Thymus (tissue), 11 donors: ENCODE measurements at regions not wholly inside any gene's neighbourhood (a gene's known extent, or its start where the extent isn't known, plus 50 kb on each side); places are given as distances from the start of the nearest gene placed in this dataset.
"Not testable (repeated sequence)": the region's sequence is repeated elsewhere in the genome, so short reads cannot be mapped to it uniquely, and the experiment has no call there.

Experiments
- DNase-seq, 9 donors: peaks; one replicate each; pipeline ENCODE4 v3.0.0-alpha.2; 2013; ENCODE audit warnings: low spot score in 9 of 9, low read depth in 6 of 9, missing footprints in 1 of 9
- H3K27ac ChIP-seq, 2 donors: one replicate each; pipeline ENCODE4 v1.5.1; 2013; ENCODE audit warnings: control low read depth in 1 of 2, low read depth in 1 of 2, low read length in 1 of 2, mild to moderate bottlenecking in 1 of 2, moderate library complexity in 1 of 2
- H3K27me3 ChIP-seq, 2 donors: one replicate each; pipeline ENCODE4 v1.5.1; 2013; ENCODE audit warnings: low read length in 1 of 2; ENCODE audit not compliant: control insufficient read depth in 2 of 2, insufficient read depth in 1 of 2
- H3K36me3 ChIP-seq, 2 donors: one replicate each; pipeline ENCODE4 v1.5.1; 2013; ENCODE audit warnings: low read length in 1 of 2, mild to moderate bottlenecking in 1 of 2, moderate library complexity in 1 of 2; ENCODE audit not compliant: control insufficient read depth in 2 of 2, insufficient read depth in 2 of 2
- H3K4me1 ChIP-seq, 2 donors: one replicate each; pipeline ENCODE4 v1.5.1; 2013; ENCODE audit warnings: low read length in 2 of 2; ENCODE audit not compliant: control insufficient read depth in 2 of 2, insufficient read depth in 2 of 2
- H3K4me3 ChIP-seq, 2 donors: one replicate each; pipeline ENCODE4 v1.5.1; 2013; ENCODE audit warnings: low read length in 2 of 2, control low read depth in 1 of 2, mild to moderate bottlenecking in 1 of 2
- H3K9me3 ChIP-seq, 2 donors: one replicate each; pipeline ENCODE4 v1.5.1; 2013; ENCODE audit warnings: low read length in 1 of 2, mild to moderate bottlenecking in 1 of 2; ENCODE audit not compliant: control insufficient read depth in 2 of 2, insufficient read depth in 1 of 2
- WGBS: extraction: QIAGEN DNeasy Blood & Tissue Kit; methylation state at CpG from one replicate; pipeline ENCODE4 v1.1.7; 2013; 5-methylcytosine and 5-hydroxymethylcytosine counted together
- donor health status: healthy.

DNA sequence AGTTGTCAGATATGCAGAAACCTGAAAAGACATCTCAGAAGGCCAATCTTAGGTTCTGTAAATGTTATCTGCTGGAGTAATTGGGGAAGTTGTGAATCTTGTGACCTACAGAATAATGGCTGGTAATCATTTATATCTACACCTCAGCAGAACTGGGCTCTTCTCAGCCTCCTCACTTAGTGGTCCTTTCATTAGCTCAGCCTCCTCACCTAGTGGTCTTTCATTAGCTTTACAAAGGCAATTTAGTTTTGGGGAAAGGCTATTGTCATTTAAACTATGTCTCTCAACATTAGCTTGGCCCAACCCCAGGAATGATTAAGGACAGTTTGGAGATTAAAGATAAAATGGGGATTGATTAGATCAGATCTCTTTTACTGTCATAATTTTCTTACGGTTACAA is 284.2 kb upstream of the SGCD start:
- 91% methylated on average over 1 of the region's 1 CpG for WGBS
- Histone ChIP-seq H3K4me1 (no peaks in the 10 kb centered on the region), H3K4me3 (no peak overlapping the region), H3K9me3 (no peaks in the 10 kb centered on the region), H3K27ac (no peak overlapping the region), H3K36me3 (no peaks in the 10 kb centered on the region), H3K27me3 (no peaks in the 10 kb centered on the region)
- no peak for DNase-seq

DNA sequence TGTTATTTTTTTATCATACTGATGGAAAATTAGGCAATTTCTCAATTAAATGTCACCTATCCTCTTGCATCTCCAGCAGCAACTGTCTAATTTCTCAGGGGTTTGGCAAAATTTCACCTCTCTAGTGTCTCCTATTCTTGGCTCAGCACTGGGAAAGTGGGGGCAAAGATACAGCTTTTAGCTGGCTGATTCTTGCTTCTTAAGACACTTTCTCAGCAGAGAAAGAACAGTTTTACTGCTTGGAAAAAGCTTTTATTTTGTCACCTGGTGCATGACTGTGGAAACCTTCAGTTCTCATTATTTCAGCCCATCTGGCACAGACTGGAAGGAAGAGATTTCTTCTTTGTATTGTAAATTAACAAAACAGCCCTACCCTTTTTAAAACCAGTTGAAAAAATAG is 283.6 kb upstream of the SGCD start:
- H3K4me1 ChIP-seq, result no peaks in the 10 kb centered on the region
- no peak overlapping the region for H3K4me3 ChIP-seq
- no peaks in the 10 kb centered on the region for H3K36me3 ChIP-seq
- H3K27me3 ChIP-seq, result no peaks in the 10 kb centered on the region
- H3K9me3 ChIP-seq, result no peaks in the 10 kb centered on the region
- DNase-seq, result no peak
- no peak overlapping the region for H3K27ac ChIP-seq

DNA sequence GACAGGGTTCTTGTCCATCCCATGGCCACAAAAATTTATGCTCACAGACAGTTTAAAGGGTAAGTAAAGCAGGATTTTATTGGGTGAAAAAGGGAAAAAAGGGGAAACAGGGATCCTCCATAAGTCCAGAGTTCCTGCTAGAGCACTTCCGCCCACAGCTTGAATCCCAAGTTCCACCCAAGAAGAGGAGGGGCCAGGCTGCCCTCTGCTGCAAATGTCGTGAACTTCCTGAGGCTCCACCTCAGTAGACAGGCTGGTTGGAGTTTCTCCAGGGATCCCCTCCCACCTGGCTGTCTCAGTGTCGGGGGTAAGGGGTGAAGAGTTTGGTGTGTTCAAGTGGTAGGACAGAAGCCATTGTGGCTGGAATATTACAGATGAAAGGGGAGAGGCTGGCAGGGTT is 275.0 kb upstream of the SGCD start:
- no peak overlapping the region for H3K27ac ChIP-seq
- no peaks in the 10 kb centered on the region for H3K4me1 ChIP-seq
- H3K27me3 ChIP-seq, result no peaks in the 10 kb centered on the region
- no peak for DNase-seq
- WGBS, result 63% methylated on average over 3 of the region's 3 CpGs
- no peaks in the 10 kb centered on the region for H3K36me3 ChIP-seq
- no peak overlapping the region for H3K4me3 ChIP-seq
- no peaks in the 10 kb centered on the region for H3K9me3 ChIP-seq

DNA sequence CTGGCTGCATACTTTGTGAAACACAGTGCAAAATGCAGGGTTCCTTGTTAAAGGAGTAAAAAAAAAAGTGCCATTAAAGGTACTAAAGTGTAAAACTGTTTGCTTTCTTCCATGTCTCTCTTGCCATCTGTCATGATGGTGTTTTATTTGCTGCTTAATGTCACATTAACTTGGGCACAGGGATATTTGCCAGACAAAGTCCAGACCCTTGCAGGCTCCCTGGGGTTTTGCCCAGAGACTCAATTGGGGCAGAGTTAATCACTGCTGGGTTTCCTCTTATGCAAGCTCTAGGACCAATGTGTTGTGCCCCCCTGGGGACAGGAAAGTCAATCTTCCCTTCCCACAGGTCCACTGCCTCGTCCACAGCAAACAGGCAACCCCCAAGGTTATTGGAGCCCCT is 274.3 kb upstream of the SGCD start:
- 24% methylated on average over 1 of the region's 1 CpG for WGBS
- Histone ChIP-seq H3K9me3 (no peaks in the 10 kb centered on the region), H3K4me3 (no peak overlapping the region), H3K4me1 (no peaks in the 10 kb centered on the region), H3K27me3 (no peaks in the 10 kb centered on the region), H3K27ac (no peak overlapping the region), H3K36me3 (no peaks in the 10 kb centered on the region)
- DNase-seq, result no peak

- no peak overlapping the region for H3K4me3 ChIP-seq
- H3K4me1 ChIP-seq, result no peaks in the 10 kb centered on the region
- H3K27me3 ChIP-seq, result no peaks in the 10 kb centered on the region
- H3K27ac ChIP-seq, result no peak overlapping the region
- no peak for DNase-seq
- H3K36me3 ChIP-seq, result no peaks in the 10 kb centered on the region
- no peaks in the 10 kb centered on the region for H3K9me3 ChIP-seq
- 88% methylated on average over 2 of the region's 2 CpGs for WGBS
These were observed 273.9 kb upstream of the SGCD start for GRCh38 chr5:156053056-156053455.

GRCh38 chr5:156076912-156077311 is 250.1 kb upstream of the SGCD start:
- no peaks in the 10 kb centered on the region for H3K4me1 ChIP-seq
- no peaks in the 10 kb centered on the region for H3K36me3 ChIP-seq
- peaks cover 0 to 3% of the 10 kb centered on the region in 2 donors for H3K9me3 ChIP-seq
- no peak for DNase-seq
- WGBS, result 77% methylated on average over 4 of the region's 4 CpGs
- H3K27me3 ChIP-seq, result no peaks in the 10 kb centered on the region
- no peak overlapping the region for H3K4me3 ChIP-seq
- H3K27ac ChIP-seq, result no peak overlapping the region

GRCh38 chr5:156087577-156088110 is 239.3 kb upstream of the SGCD start:
- no peaks in the 10 kb centered on the region for H3K27me3 ChIP-seq
- H3K4me3 ChIP-seq, result no peak overlapping the region
- no peak overlapping the region for H3K27ac ChIP-seq
- H3K36me3 ChIP-seq, result no peaks in the 10 kb centered on the region
- peaks cover 0 to 4% of the 10 kb centered on the region in 2 donors for H3K9me3 ChIP-seq
- no peaks in the 10 kb centered on the region for H3K4me1 ChIP-seq
- WGBS, result 90% methylated on average over 5 of the region's 5 CpGs
- DNase-seq, result no peak

GRCh38 chr5:156089955-156090940 is 236.7 kb upstream of the SGCD start:
- not testable (repeated sequence) for H3K27ac ChIP-seq, DNase-seq, H3K27me3 ChIP-seq, H3K9me3 ChIP-seq, H3K4me3 ChIP-seq, H3K36me3 ChIP-seq, H3K4me1 ChIP-seq
- WGBS, result 90% methylated on average over 10 of the region's 10 CpGs

GRCh38 chr5:156093024-156093423 is 233.9 kb upstream of the SGCD start:
- no peak for DNase-seq
- Histone ChIP-seq H3K27me3 (no peaks in the 10 kb centered on the region), H3K9me3 (peaks cover 0 to 4% of the 10 kb centered on the region in 2 donors), H3K36me3 (no peaks in the 10 kb centered on the region), H3K27ac (no peak overlapping the region), H3K4me3 (no peak overlapping the region), H3K4me1 (no peaks in the 10 kb centered on the region)
- WGBS, result 89% methylated on average over 2 of the region's 2 CpGs
